HCT116 (cell line): ENCODE measurements at regions not wholly inside any gene's neighbourhood (a gene's known extent, or its start where the extent isn't known, plus 50 kb on each side); places are given as distances from the start of the nearest gene placed in this dataset.

Source experiments
- ATAC-seq: fragments of 200-7000 bp; cut with Tn5 transposase; 2 replicates; pipeline ENCODE4 v1.9.1; 2020; ENCODE audit warnings: mild to moderate bottlenecking, moderate library complexity
- BruUV-seq: library from RNA; stranded (reverse); fragments of 400-500 nt; replicated peaks from 2 replicates; lab custom pipeline; 2021; lab: Mats Ljungman, UMichigan
- CTCF ChIA-PET: fragments of 300-600 bp; sonication (Branson Sonifier 250); formaldehyde crosslinking; loops from one replicate; lab custom pipeline; 2021; ENCODE audit warnings: antibody characterized with exemption; lab: Charles Lee
- POLR2A ChIA-PET: fragments of 300-600, 350-600 bp; sonication (Branson Sonifier 250); formaldehyde crosslinking; loops from one replicate; lab custom pipeline; 2021; ENCODE audit warnings: antibody characterized with exemption; lab: Charles Lee
- RAD21 ChIA-PET, 2 experiments: fragments of 300-600 bp; sonication (Branson Sonifier 250); formaldehyde crosslinking; loops; one replicate each; lab custom pipeline; 2023; ENCODE audit warnings: low total read pairs in 2 of 2; ENCODE audit not compliant: uncharacterized antibody in 2 of 2, unreplicated experiment in 2 of 2, low non-redundant PET in 1 of 2; lab: Charles Lee
- DNase-seq: peaks from one replicate; pipeline ENCODE4 v3.0.0-alpha.2; 2010; ENCODE audit warnings: low read depth, low spot score
- H2AFZ ChIP-seq: fragments of 200-600 bp; shearing (Covaris generic), sonication (generic); 2 replicates; pipeline ENCODE4 v1.6.1; 2017; ENCODE audit warnings: low read depth, mixed run types, mixed read lengths, antibody characterized with exemption, low read length; ENCODE audit not compliant: poor library complexity, severe bottlenecking
- H3K27ac ChIP-seq: 2 replicates; pipeline ENCODE4 v1.5.1; 2012; ENCODE audit warnings: low read depth, low read length
- H3K27me3 ChIP-seq: fragments of 200-600 bp; sonication (generic); 2 replicates; pipeline ENCODE4 v1.6.1; 2016; ENCODE audit warnings: mixed run types, low read length, mixed read lengths; ENCODE audit not compliant: insufficient read depth
- H3K36me3 ChIP-seq, 2 experiments: fragments of 200-500 bp in 1 of 2; fragments of 200-600 bp in 1 of 2; sonication (Bioruptor generic) in 1 of 2; sonication (generic) in 1 of 2; 2 replicates each; pipeline versions ENCODE4 v1.5.1 to v1.6.1; 2014 to 2016; ENCODE audit warnings: low read length in 2 of 2, inconsistent platforms in 1 of 2, mixed read lengths in 1 of 2, mixed run types in 1 of 2; ENCODE audit not compliant: insufficient read depth in 2 of 2, control insufficient read depth in 1 of 2
- H3K4me1 ChIP-seq, 2 experiments: fragments of 200-600 bp in 1 of 2; sonication (generic) in 1 of 2; 2 replicates each; pipeline versions ENCODE4 v1.5.1 to v1.6.1; 2012 to 2017; ENCODE audit warnings: low read length in 2 of 2, inconsistent platforms in 1 of 2, mild to moderate bottlenecking in 1 of 2, mixed read lengths in 1 of 2, mixed run types in 1 of 2, moderate library complexity in 1 of 2; ENCODE audit not compliant: insufficient read depth in 2 of 2, control insufficient read depth in 1 of 2
- H3K4me2 ChIP-seq: fragments of 200-600 bp; sonication (generic); 2 replicates; pipeline ENCODE4 v1.6.1; 2017; ENCODE audit warnings: mixed run types, low read length, mixed read lengths
- H3K4me3 ChIP-seq, 2 experiments: fragments of 200-600 bp in 1 of 2; sonication (generic) in 1 of 2; replicated peaks in 1 of 2; 2 replicates each; pipeline ENCODE4 v1.5.1; 2011 to 2016; ENCODE audit warnings: low read length in 2 of 2, control low read depth in 1 of 2, low read depth in 1 of 2, mild to moderate bottlenecking in 1 of 2, mixed read lengths in 1 of 2, mixed run types in 1 of 2
- H3K79me2 ChIP-seq: fragments of 200-600 bp; sonication (generic); 2 replicates; pipeline ENCODE4 v1.6.1; 2017; ENCODE audit warnings: mild to moderate bottlenecking, mixed run types, low read length, moderate library complexity, mixed read lengths; ENCODE audit not compliant: insufficient read depth
- H3K9ac ChIP-seq: fragments of 200-600 bp; sonication (generic); 2 replicates; pipeline ENCODE4 v1.6.1; 2016; ENCODE audit warnings: low read length, mixed read lengths
- H3K9me2 ChIP-seq: fragments of 200-600 bp; sonication (generic), shearing (Covaris generic); 2 replicates; pipeline ENCODE4 v1.6.1; 2017; ENCODE audit warnings: mixed run types, mild to moderate bottlenecking, moderate library complexity; ENCODE audit not compliant: insufficient read depth
- H3K9me3 ChIP-seq, 2 experiments: fragments of 200-500 bp in 1 of 2; fragments of 200-600 bp in 1 of 2; sonication (Bioruptor generic) in 1 of 2; sonication (generic) in 1 of 2; 2 replicates each; pipeline ENCODE4 v1.6.1; 2014 to 2017; ENCODE audit warnings: low read length in 2 of 2, mixed read lengths in 2 of 2, inconsistent platforms in 1 of 2, low read depth in 1 of 2, mild to moderate bottlenecking in 1 of 2, mixed run types in 1 of 2, moderate library complexity in 1 of 2; ENCODE audit not compliant: control insufficient read depth in 1 of 2, insufficient read depth in 1 of 2
- H4K20me1 ChIP-seq: fragments of 200-600 bp; sonication (generic), shearing (Covaris generic); 2 replicates; pipeline ENCODE4 v1.6.1; 2017; ENCODE audit warnings: mixed run types, mild to moderate bottlenecking, moderate library complexity; ENCODE audit not compliant: insufficient read depth
- CBX3 ChIP-seq: IDR thresholded peaks from 2 replicates; pipeline ENCODE4 v1.6.1; 2012; ENCODE audit warnings: low read depth
- CEBPB ChIP-seq: IDR thresholded peaks from 2 replicates; pipeline ENCODE4 v1.6.1; 2012; ENCODE audit warnings: low read depth
- EGR1 ChIP-seq: IDR thresholded peaks from 2 replicates; pipeline ENCODE4 v1.6.1; 2012; ENCODE audit warnings: low read depth
- ELF1 ChIP-seq: IDR thresholded peaks from 2 replicates; pipeline ENCODE4 v1.6.1; 2012; ENCODE audit warnings: low read depth, borderline replicate concordance
- EZH2phosphoT487 ChIP-seq: fragments of 200-600 bp; IDR thresholded peaks from 2 replicates; pipeline ENCODE4 v1.6.1; 2018; ENCODE audit warnings: antibody characterized with exemption, borderline replicate concordance
- JUND ChIP-seq: IDR thresholded peaks from 2 replicates; pipeline ENCODE4 v1.6.1; 2012
- POLR2A ChIP-seq: IDR thresholded peaks from 2 replicates; pipeline ENCODE4 v1.7.0; 2011; ENCODE audit warnings: borderline replicate concordance; ENCODE audit not compliant: insufficient read depth, insufficient read length; ENCODE audit errors: extremely low read depth
- POLR2AphosphoS5 ChIP-seq: IDR thresholded peaks from 2 replicates; pipeline ENCODE4 v1.6.1; 2011; ENCODE audit warnings: mild to moderate bottlenecking, low read depth, low read length, moderate library complexity
- SIN3A ChIP-seq: IDR thresholded peaks from 2 replicates; pipeline ENCODE4 v1.6.1; 2012; ENCODE audit warnings: low read depth
- SP1 ChIP-seq: IDR thresholded peaks from 2 replicates; pipeline ENCODE4 v1.6.1; 2012; ENCODE audit warnings: low read depth
- SRF ChIP-seq: IDR thresholded peaks from 2 replicates; pipeline ENCODE4 v1.6.1; 2012; ENCODE audit warnings: low read depth
- TCF7L2 ChIP-seq: IDR thresholded peaks from 2 replicates; pipeline ENCODE4 v1.7.0; 2011; ENCODE audit warnings: borderline replicate concordance, inconsistent platforms; ENCODE audit not compliant: insufficient read depth, insufficient read length; ENCODE audit errors: extremely low read depth
- YY1 ChIP-seq: IDR thresholded peaks from 2 replicates; pipeline ENCODE4 v1.6.1; 2011; ENCODE audit warnings: low read length, low read depth, moderate library complexity, mild to moderate bottlenecking; ENCODE audit not compliant: insufficient replicate concordance; ENCODE audit errors: extremely low read depth
- ZFX ChIP-seq: fragments of 450-650 bp; IDR thresholded peaks from 2 replicates; pipeline ENCODE4 v1.6.1; 2017
- intact Hi-C: fragments of 100-400 bp; cut with micrococcal nuclease; formaldehyde crosslinking; loops from 2 replicates; pipeline ENCODE4 v1.10.0; 2022
- TF ChIP-seq, protein P1 (sequence below), 3 experiments: fragments of 200-600 bp in 1 of 3; sonication (generic) in 1 of 3; IDR thresholded peaks in 2 of 3; conservative IDR thresholded peaks in 1 of 3; 2 replicates each; pipeline ENCODE4 v1.5.1; 2012 to 2017; ENCODE audit warnings: low read depth in 2 of 3, low read length in 2 of 3, antibody characterized with exemption in 1 of 3, borderline replicate concordance in 1 of 3, control low read depth in 1 of 3, mild to moderate bottlenecking in 1 of 3, mixed read lengths in 1 of 3, mixed run types in 1 of 3, moderate library complexity in 1 of 3; ENCODE audit not compliant: insufficient read depth in 1 of 3
- TF ChIP-seq, protein P2 (sequence below): IDR thresholded peaks from 2 replicates; pipeline ENCODE4 v1.6.1; 2012

DNA sequence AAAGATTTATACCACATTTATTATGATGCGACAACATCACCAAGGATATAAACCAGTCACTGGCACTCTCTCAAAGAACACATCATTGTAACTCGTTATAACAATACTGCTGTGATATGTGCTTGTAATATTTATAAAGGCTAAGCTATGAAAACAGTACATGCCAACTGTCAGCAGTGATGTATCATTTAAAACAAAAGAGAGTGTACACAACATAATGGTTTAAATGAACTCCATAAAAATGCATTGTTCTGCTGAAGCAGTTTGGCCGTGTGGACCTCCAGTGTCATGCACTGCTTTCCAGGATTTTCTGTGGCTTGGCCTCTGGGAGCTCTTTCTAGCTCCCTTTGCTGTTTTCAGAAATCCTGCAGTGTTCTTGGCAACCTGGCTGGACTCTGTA is 215.6 kb downstream of the MTX2 start:
- Histone ChIP-seq H3K4me1 (no peaks in the 10 kb centered on the region), H3K4me3 (no peak overlapping the region), H3K9me2 (no peaks in the 10 kb centered on the region), H3K4me2 (no peak overlapping the region), H3K9ac (no peak overlapping the region), H3K27me3 (no peaks in the 10 kb centered on the region), H3K36me3 (no peaks in the 10 kb centered on the region), H3K9me3 (no peaks in the 10 kb centered on the region), H4K20me1 (no peaks in the 10 kb centered on the region), H3K79me2 (no peaks in the 10 kb centered on the region), H3K27ac (no peak overlapping the region), H2AFZ (no peak overlapping the region)
- intact Hi-C loops: no loop called here
- POLR2A ChIA-PET: no interaction called here
- no peak for TF ChIP-seq ELF1
- no peak for TF ChIP-seq CEBPB
- no peak for TF ChIP-seq POLR2AphosphoS5
- TF ChIP-seq, protein P1, sequence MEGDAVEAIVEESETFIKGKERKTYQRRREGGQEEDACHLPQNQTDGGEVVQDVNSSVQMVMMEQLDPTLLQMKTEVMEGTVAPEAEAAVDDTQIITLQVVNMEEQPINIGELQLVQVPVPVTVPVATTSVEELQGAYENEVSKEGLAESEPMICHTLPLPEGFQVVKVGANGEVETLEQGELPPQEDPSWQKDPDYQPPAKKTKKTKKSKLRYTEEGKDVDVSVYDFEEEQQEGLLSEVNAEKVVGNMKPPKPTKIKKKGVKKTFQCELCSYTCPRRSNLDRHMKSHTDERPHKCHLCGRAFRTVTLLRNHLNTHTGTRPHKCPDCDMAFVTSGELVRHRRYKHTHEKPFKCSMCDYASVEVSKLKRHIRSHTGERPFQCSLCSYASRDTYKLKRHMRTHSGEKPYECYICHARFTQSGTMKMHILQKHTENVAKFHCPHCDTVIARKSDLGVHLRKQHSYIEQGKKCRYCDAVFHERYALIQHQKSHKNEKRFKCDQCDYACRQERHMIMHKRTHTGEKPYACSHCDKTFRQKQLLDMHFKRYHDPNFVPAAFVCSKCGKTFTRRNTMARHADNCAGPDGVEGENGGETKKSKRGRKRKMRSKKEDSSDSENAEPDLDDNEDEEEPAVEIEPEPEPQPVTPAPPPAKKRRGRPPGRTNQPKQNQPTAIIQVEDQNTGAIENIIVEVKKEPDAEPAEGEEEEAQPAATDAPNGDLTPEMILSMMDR (IDR thresholded peaks at IDR 0.05 in 2 of 3, conservative IDR thresholded peaks at IDR 0.05 in 1 of 3; ENCODE audit: borderline replicate concordance in 1 of 3, insufficient read depth in 1 of 3, low read depth in 2 of 3, low read length in 2 of 3): no peak
- no peak for TF ChIP-seq YY1
- no peak for TF ChIP-seq JUND
- TF ChIP-seq CBX3: no peak
- TF ChIP-seq EGR1: no peak
- no peak for TF ChIP-seq POLR2A
- ATAC-seq: no peak
- BruUV-seq: no TSS peak
- DNase-seq: no peak
- RAD21 ChIA-PET: no interaction called here
- CTCF ChIA-PET: interaction anchor here (1.0 kb wide), 1 partner anchor 30 kb away, joined by 3 read pairs; no protein-coding TSS in a partner anchor

DNA sequence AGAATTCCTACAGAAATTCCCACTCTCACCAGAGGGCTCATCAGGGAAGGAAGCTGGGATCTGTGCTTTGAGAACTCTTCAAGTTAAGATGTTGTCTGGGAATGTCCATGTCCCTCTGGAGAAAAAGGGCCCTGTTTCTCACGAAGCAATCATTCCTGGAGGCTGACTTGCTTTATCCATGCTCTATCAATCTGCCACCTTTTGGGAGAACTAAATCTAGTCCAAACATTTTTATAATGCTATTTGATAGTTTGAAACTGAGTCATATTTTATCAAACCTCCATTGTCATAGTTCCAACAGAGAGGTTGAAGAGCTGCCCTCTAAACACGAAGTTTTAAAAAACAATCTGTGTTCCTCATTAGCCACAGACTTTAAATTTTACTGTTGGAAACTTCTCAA is 219.2 kb downstream of the MTX2 start:
- ChIA-PET POLR2A (no interaction called here), RAD21 (no interaction called here), CTCF (interaction anchor here (0.9 kb wide), 1 partner anchor 34 kb away, joined by 4 read pairs; no protein-coding TSS in a partner anchor)
- Histone ChIP-seq H3K4me1 (no peaks in the 10 kb centered on the region), H3K36me3 (no peaks in the 10 kb centered on the region), H3K27me3 (no peaks in the 10 kb centered on the region), H3K79me2 (no peaks in the 10 kb centered on the region), H3K4me3 (no peak overlapping the region), H3K4me2 (no peak overlapping the region), H3K9me3 (no peaks in the 10 kb centered on the region), H4K20me1 (no peaks in the 10 kb centered on the region), H2AFZ (no peak overlapping the region), H3K9ac (no peak overlapping the region), H3K27ac (no peak overlapping the region), H3K9me2 (no peaks in the 10 kb centered on the region)
- DNase-seq (no peak), ATAC-seq (no peak)
- intact Hi-C loops: no loop called here
- no TSS peak for BruUV-seq
- TF ChIP-seq JUND: no peak
- TF ChIP-seq POLR2AphosphoS5: no peak
- TF ChIP-seq, protein P1 (IDR thresholded peaks at IDR 0.05 in 2 of 3, conservative IDR thresholded peaks at IDR 0.05 in 1 of 3; ENCODE audit: borderline replicate concordance in 1 of 3, insufficient read depth in 1 of 3, low read depth in 2 of 3, low read length in 2 of 3): no peak
- no peak for TF ChIP-seq POLR2A
- TF ChIP-seq EZH2phosphoT487: no peak
- no peak for TF ChIP-seq SIN3A
- no peak for TF ChIP-seq TCF7L2
- TF ChIP-seq, protein P2, sequence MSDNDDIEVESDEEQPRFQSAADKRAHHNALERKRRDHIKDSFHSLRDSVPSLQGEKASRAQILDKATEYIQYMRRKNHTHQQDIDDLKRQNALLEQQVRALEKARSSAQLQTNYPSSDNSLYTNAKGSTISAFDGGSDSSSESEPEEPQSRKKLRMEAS: no peak
- no peak for TF ChIP-seq SRF
- TF ChIP-seq ZFX: no peak
- TF ChIP-seq ELF1: no peak
- no peak for TF ChIP-seq CBX3
- no peak for TF ChIP-seq SP1
